HG02973 (cell line): ENCODE measurements at regions not wholly inside any gene's neighbourhood (a gene's known extent, or its start where the extent isn't known, plus 50 kb on each side); places are given as distances from the start of the nearest gene placed in this dataset.
"Not testable (repeated sequence)": the region's sequence is repeated elsewhere in the genome, so short reads cannot be mapped to it uniquely, and the experiment has no call there.

ENCODE experiments used
- ATAC-seq: cut with Tn5 transposase; IDR thresholded peaks from one replicate; pipeline ENCODE4 v1.9.1; 2021; ENCODE audit warnings: moderate library complexity; ENCODE audit not compliant: unreplicated experiment

DNA sequence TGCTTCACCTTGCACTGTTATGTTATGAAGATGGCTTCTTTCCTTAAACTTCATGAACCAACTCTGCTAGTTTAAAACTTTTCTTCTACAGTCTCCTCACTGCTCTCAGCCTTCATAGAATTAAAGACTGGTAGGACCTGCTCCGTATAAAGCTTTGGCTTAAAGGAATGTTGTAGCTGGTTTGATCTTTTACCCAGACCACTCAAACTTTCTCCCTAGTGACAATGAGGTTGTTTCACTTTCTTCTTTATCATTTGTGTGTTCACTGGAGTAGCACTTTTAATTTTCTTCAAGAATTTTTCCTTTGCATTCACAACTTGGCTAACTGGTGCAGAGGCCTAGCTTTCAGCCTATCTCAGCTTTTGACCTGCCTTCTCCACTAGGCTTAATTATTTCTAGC is 316.4 kb upstream of the RNF32 start:
- ATAC-seq: no peak

- ATAC-seq: not testable (repeated sequence)
Observed at GRCh38 chr7:156321430-156321829, 319.1 kb upstream of the RNF32 start.

- no peak for ATAC-seq
Observed at GRCh38 chr7:156318926-156319325, 321.6 kb upstream of the RNF32 start.

GRCh38 chr7:156318426-156318825 is 322.1 kb upstream of the RNF32 start:
- ATAC-seq: no peak

DNA sequence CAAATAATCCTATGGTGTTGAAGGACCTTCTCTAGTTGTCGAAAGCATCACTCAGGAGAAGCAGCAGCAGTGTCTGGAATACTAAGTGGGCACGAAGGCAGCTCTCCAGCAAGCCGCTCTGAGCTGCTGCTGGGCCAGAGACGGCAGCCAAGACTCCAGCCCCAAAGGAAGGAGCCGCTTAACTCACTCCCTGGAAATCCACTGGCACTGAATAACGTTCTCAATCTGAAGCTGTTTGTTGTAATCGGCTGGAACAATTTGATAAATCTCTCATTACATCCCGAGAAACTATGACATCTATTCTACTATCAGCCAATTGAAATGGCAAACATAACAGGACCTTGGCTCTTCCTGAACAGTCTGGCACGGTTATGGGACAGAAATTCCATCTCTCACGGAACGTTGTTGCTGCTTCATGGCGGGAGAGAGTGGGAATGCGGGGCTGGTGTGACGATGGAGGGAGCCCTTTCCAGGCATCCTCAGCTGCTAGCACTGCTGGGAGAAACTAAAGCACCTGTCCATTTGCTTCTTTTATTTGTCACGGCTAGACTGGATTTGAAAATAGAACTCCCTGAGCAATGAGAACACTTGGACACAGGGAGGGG is 331.5 kb upstream of the RNF32 start:
- no peak for ATAC-seq

DNA sequence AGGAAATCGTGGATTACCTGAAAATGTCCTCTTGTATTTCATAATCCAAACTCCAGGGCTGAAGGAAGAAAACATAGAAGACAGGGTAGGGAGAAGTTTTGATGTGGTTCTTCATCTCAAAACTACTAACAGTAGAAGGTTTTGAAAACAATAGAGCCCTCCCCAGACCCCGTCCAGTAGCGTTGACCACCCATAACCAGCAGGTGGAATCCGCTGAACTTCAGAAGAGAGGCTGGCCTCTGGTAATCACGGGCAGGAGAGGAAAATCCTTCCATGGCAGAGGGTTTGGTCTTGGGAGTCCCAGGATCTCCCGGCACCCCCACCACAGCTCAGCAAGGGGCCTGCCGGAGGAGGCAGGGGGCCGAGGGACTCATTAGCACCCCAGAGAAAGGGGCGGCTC is 333.4 kb upstream of the RNF32 start:
- ATAC-seq: no peak

DNA sequence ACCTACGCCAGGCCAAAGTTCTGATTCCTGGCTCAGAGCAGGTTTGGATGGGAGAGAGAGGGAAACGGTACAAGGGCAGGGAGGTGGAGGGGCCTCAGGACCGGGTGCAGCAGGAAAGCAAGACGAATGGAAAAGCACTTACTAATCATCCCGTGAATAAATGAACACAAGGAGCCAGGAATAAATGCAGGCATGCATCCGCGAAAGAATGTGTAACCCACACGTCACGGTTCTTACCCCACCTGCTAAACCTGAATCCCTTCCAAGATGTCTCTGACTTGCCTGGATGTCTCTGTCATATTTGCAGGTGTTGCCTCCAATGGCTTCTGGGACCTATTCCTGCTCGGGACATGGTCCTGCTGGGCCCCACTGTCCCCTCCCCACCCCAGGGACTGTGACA is 335.2 kb upstream of the RNF32 start:
- ATAC-seq: no peak

DNA sequence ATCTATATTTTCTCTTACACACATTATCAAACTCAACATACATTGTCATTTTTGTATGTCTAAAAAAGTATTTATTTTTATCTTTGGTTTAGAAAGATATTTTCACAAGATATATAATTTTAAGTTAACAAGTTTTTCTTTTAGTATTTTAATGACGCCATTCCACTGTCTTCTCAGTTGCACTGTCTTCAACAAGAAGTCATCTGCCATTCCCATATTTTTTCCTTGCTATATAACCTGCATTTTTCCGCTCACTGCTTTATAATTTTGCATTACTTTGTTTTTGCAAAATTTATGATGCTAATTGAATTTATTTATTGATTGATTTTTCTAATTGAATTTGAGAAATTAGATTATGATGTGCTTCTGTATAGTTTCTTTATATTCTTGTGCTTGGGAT is 357.8 kb upstream of the RNF32 start:
- no peak for ATAC-seq

GRCh38 chr7:156279635-156280034 is 360.9 kb upstream of the RNF32 start:
- no peak for ATAC-seq

- ATAC-seq: no peak
Observed at GRCh38 chr7:156275292-156275691, 365.3 kb upstream of the RNF32 start.

GRCh38 chr7:156274557-156274956 is 366.0 kb upstream of the RNF32 start:
- ATAC-seq: no peak

DNA sequence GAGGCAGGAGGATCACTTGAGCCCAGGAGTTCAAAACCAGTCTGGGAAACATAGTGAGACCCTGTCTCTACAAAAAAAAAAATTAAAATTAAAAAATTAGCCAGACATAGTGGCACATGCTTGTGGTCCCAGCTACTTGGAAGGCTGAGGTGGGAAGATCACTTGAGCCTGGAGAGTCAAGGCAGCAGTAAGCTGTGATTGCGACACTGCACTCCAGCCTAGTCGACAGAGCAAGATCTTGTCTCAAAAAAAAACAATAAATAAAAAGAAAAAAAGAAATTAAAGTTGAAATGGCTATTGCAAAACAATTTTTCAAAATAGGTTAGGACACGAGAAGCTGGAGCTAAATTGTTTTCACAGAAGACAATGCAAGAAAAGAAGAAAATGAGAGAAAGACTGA is 379.0 kb upstream of the RNF32 start:
- no peak for ATAC-seq

GRCh38 chr7:156257904-156258303 is 382.7 kb upstream of the RNF32 start:
- no peak for ATAC-seq

DNA sequence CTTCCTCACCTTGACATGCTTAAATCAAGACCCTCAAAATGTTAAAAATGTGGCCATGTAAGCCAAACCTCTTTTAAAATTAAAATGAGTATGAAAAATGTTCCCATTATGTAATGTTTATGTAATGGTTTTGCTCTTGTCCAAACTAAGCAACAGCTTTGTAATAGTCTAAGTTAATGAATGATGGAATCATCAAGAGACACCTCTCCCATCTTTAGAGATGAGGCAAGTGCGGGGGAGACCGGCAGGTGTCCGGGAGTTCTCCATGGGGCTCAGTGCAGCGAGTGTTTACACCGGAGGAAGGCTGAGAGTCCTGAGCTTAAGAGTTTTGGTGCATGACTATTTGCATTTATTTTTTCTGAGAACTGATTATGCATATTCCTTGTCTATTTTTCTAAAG is 384.9 kb upstream of the RNF32 start:
- ATAC-seq: no peak

DNA sequence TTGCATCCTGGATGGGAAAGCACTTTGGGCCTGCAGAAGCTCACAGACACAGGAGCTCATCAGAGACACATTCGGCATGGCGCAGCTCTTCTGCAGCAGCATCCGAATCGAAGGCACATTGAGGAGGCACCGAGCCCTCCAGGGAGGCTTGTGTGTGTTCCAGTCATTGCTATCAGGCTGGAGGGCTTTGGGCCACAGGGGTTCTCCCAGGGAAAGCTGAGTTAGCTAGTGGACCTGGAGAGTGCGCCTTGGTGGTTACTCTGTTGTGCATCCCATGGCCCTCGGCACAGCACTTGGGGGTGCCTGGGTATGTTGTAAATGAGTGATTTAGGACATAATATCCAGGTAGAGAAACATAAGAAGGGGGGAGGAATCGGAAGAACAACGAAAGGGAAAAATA is 388.7 kb upstream of the RNF32 start:
- ATAC-seq: no peak

GRCh38 chr7:156240532-156240931 is 400.0 kb upstream of the RNF32 start:
- no peak for ATAC-seq

- ATAC-seq: no peak
Observed at GRCh38 chr7:156238366-156239133, 402.0 kb upstream of the RNF32 start.

DNA sequence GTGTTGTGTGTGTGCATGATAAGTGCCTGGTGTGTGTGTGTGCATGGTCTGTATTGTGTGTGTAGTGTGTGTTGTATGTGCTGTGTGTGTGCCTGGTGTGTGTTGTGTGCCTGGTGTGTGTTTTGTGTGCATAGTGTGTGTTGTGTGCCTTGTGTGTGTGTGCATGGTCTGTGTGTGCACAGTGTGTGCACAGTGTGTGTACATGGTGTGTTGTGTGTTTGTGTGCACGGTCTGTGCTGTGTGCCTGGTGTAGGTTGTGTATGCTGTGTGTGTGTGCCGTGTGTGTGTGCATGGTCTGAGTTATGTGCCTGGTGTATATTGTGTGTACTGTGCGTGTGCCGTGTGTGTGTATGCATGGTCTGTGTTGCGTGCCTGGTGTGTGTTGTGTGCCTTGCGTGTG is 403.0 kb upstream of the RNF32 start:
- no peak for ATAC-seq

DNA sequence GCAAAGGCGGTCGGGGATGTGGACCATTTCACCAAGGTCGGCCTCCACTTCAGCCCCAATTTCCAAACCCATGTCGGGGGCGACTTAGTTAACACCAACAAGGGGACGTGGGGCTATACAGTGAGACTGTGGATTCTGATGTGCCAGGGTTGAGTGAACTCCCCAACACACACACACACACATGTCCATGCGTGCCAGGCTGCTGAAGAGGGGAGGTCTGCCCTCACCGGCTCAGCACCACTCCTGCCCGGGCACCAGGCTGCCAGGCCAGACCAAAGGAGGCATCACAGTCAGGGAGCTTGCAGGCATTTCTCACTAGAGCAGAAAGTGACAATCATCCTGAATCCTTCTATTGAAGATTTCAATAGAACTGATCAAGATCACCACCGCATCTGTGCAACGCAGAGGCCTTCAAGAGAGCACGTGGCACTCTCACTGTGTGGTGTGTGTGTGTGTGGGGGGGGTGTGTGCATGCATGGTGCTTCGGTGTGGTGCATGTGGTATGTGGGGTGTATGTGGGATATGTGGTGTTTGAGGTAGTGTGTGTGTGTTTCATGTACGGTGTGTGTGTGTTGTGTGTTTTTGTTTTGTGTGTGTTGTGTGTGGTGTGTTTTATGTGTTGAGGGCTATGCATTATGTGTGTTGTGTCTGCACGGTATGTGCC is 403.5 kb upstream of the RNF32 start:
- no peak for ATAC-seq

- ATAC-seq: no peak
Observed at GRCh38 chr7:156236181-156236889, 404.2 kb upstream of the RNF32 start.

GRCh38 chr7:156234666-156235494 is 405.7 kb upstream of the RNF32 start:
- ATAC-seq: no peak
